ENCODE measurements at regions not wholly inside any gene's neighbourhood (a gene's known extent, or its start where the extent isn't known, plus 50 kb on each side); places are given as distances from the start of the nearest gene placed in this dataset.

- TF ChIP-seq YY1 (IDR thresholded peaks at IDR 0.05; ENCODE audit: insufficient read depth, insufficient read length) (no peak), ZNF274 (IDR thresholded peaks at IDR 0.05; ENCODE audit: low read depth, low read length) (no peak)
Observed at GRCh38 chr10:9188022-9188810, 1133.7 kb downstream of the GATA3 start.
